ENCODE measurements at regions not wholly inside any gene's neighbourhood (a gene's known extent, or its start where the extent isn't known, plus 50 kb on each side); places are given as distances from the start of the nearest gene placed in this dataset.

GRCh38 chrX:63929608-63930007 is 144.6 kb upstream of the ARHGEF9 start:
- H3K9me3 ChIP-seq: no peaks in the 10 kb centered on the region
- no peak for DNase-seq (ENCODE audit: low spot score in 2 of 2)
- no peaks in the 10 kb centered on the region for H3K27me3 ChIP-seq (ENCODE audit: low read depth)

GRCh38 chrX:63927848-63928247 is 142.8 kb upstream of the ARHGEF9 start:
- in situ Hi-C loops (cut with MboI; ENCODE audit: low sequenced_read_pairs): no loop called here
- Histone ChIP-seq H3K4me3 (no peak overlapping the region), H3K36me3 (replicated peaks) (no peaks in the 10 kb centered on the region), H3K27me3 (ENCODE audit: low read depth) (no peaks in the 10 kb centered on the region), H3K4me1 (no peaks in the 10 kb centered on the region), H3K9me3 (no peaks in the 10 kb centered on the region)
- DNase-seq (ENCODE audit: low spot score in 2 of 2): no peak

More at GRCh38 chrX:63929608-63930007, 144.6 kb upstream of the ARHGEF9 start:
- Histone ChIP-seq H3K4me1 (no peaks in the 10 kb centered on the region), H3K4me3 (no peak overlapping the region), H3K36me3 (replicated peaks) (no peaks in the 10 kb centered on the region)
- in situ Hi-C loops (cut with MboI; ENCODE audit: low sequenced_read_pairs): no loop called here

- no peaks in the 10 kb centered on the region for H3K36me3 ChIP-seq (replicated peaks)
- DNase-seq (ENCODE audit: low spot score in 2 of 2): peak in 1 of 2 experiments; percentile 16
- in situ Hi-C loops (cut with MboI; ENCODE audit: low sequenced_read_pairs): no loop called here
- H3K4me1 ChIP-seq: peaks cover 5% of the 10 kb centered on the region; the same call in 1 of the 2 replicates
- no peaks in the 10 kb centered on the region for H3K9me3 ChIP-seq
- H3K27me3 ChIP-seq (ENCODE audit: low read depth): no peaks in the 10 kb centered on the region
- H3K4me3 ChIP-seq: no peak overlapping the region
These were observed 137.2 kb upstream of the ARHGEF9 start for GRCh38 chrX:63922221-63922620.

- no peaks in the 10 kb centered on the region for H3K27me3 ChIP-seq (ENCODE audit: low read depth)
- in situ Hi-C loops (cut with MboI; ENCODE audit: low sequenced_read_pairs): no loop called here
- H3K9me3 ChIP-seq: no peaks in the 10 kb centered on the region
- H3K4me1 ChIP-seq: peaks cover 5% of the 10 kb centered on the region; the same call in 1 of the 2 replicates
- H3K36me3 ChIP-seq (replicated peaks): no peaks in the 10 kb centered on the region
- no peak overlapping the region for H3K4me3 ChIP-seq
- no peak for DNase-seq (ENCODE audit: low spot score in 2 of 2)
These were observed 135.9 kb upstream of the ARHGEF9 start for GRCh38 chrX:63920875-63921274.

GRCh38 chrX:63919081-63919480 is 134.1 kb upstream of the ARHGEF9 start:
- in situ Hi-C loops (cut with MboI; ENCODE audit: low sequenced_read_pairs): no loop called here
- no peak for DNase-seq (ENCODE audit: low spot score in 2 of 2)
- Histone ChIP-seq H3K4me3 (no peak overlapping the region), H3K9me3 (no peaks in the 10 kb centered on the region), H3K36me3 (replicated peaks) (no peaks in the 10 kb centered on the region), H3K27me3 (ENCODE audit: low read depth) (no peaks in the 10 kb centered on the region), H3K4me1 (peaks cover 5% of the 10 kb centered on the region; the same call in 1 of the 2 replicates)

GRCh38 chrX:63918611-63919010 is 133.6 kb upstream of the ARHGEF9 start:
- Histone ChIP-seq H3K9me3 (no peaks in the 10 kb centered on the region), H3K27me3 (ENCODE audit: low read depth) (no peaks in the 10 kb centered on the region), H3K4me3 (no peak overlapping the region), H3K36me3 (replicated peaks) (no peaks in the 10 kb centered on the region), H3K4me1 (peaks cover 5% of the 10 kb centered on the region; the same call in 1 of the 2 replicates)
- in situ Hi-C loops (cut with MboI; ENCODE audit: low sequenced_read_pairs): no loop called here
- DNase-seq (ENCODE audit: low spot score in 2 of 2): peak in 1 of 2 experiments; percentile 26

GRCh38 chrX:63917296-63917695 is 132.3 kb upstream of the ARHGEF9 start:
- Histone ChIP-seq H3K36me3 (replicated peaks) (no peaks in the 10 kb centered on the region), H3K4me1 (no peaks in the 10 kb centered on the region; the same call in 1 of the 2 replicates), H3K4me3 (no peak overlapping the region), H3K27me3 (ENCODE audit: low read depth) (no peaks in the 10 kb centered on the region), H3K9me3 (no peaks in the 10 kb centered on the region)
- in situ Hi-C loops (cut with MboI; ENCODE audit: low sequenced_read_pairs): no loop called here
- no peak for DNase-seq (ENCODE audit: low spot score in 2 of 2)

- H3K4me3 ChIP-seq: no peak overlapping the region
- no peaks in the 10 kb centered on the region for H3K4me1 ChIP-seq
- H3K36me3 ChIP-seq (replicated peaks): no peaks in the 10 kb centered on the region
- DNase-seq (ENCODE audit: low spot score in 2 of 2): no peak
- no peaks in the 10 kb centered on the region for H3K27me3 ChIP-seq (ENCODE audit: low read depth)
- in situ Hi-C loops (cut with MboI; ENCODE audit: low sequenced_read_pairs): no loop called here
- H3K9me3 ChIP-seq: no peaks in the 10 kb centered on the region
These were observed 128.7 kb upstream of the ARHGEF9 start for GRCh38 chrX:63913719-63914118.

GRCh38 chrX:63889001-63889400 is 104.0 kb upstream of the ARHGEF9 start:
- Histone ChIP-seq H3K9me3 (no peaks in the 10 kb centered on the region), H3K36me3 (replicated peaks) (no peaks in the 10 kb centered on the region), H3K4me1 (no peaks in the 10 kb centered on the region), H3K4me3 (no peak overlapping the region), H3K27me3 (ENCODE audit: low read depth) (no peaks in the 10 kb centered on the region)
- in situ Hi-C loops (cut with MboI; ENCODE audit: low sequenced_read_pairs): no loop called here
- DNase-seq (ENCODE audit: low spot score in 2 of 2): no peak

GRCh38 chrX:63884821-63885790 is 100.1 kb upstream of the ARHGEF9 start:
- Histone ChIP-seq H3K36me3 (replicated peaks) (no peaks in the 10 kb centered on the region), H3K4me1 (no peaks in the 10 kb centered on the region), H3K9me3 (no peaks in the 10 kb centered on the region), H3K4me3 (no peak overlapping the region), H3K27me3 (ENCODE audit: low read depth) (no peaks in the 10 kb centered on the region)
- in situ Hi-C loops (cut with MboI; ENCODE audit: low sequenced_read_pairs): no loop called here
- DNase-seq (ENCODE audit: low spot score in 2 of 2): no peak

GRCh38 chrX:63869506-63869905 is 84.5 kb upstream of the ARHGEF9 start:
- DNase-seq (ENCODE audit: low spot score in 2 of 2): no peak
- no peaks in the 10 kb centered on the region for H3K36me3 ChIP-seq (replicated peaks)
- in situ Hi-C loops (cut with MboI; ENCODE audit: low sequenced_read_pairs): no loop called here
- no peaks in the 10 kb centered on the region for H3K27me3 ChIP-seq (ENCODE audit: low read depth)
- no peaks in the 10 kb centered on the region for H3K4me1 ChIP-seq
- no peaks in the 10 kb centered on the region for H3K9me3 ChIP-seq
- H3K4me3 ChIP-seq: no peak overlapping the region

- H3K27me3 ChIP-seq (ENCODE audit: low read depth): no peaks in the 10 kb centered on the region
- no peaks in the 10 kb centered on the region for H3K36me3 ChIP-seq (replicated peaks)
- in situ Hi-C loops (cut with MboI; ENCODE audit: low sequenced_read_pairs): no loop called here
- DNase-seq (ENCODE audit: low spot score in 2 of 2): no peak
- no peaks in the 10 kb centered on the region for H3K4me1 ChIP-seq
- H3K9me3 ChIP-seq: no peaks in the 10 kb centered on the region
- H3K4me3 ChIP-seq: no peak overlapping the region
These were observed 70.9 kb upstream of the ARHGEF9 start for GRCh38 chrX:63855896-63856295.

GRCh38 chrX:63835361-63835760 is 50.3 kb upstream of the ARHGEF9 start:
- in situ Hi-C loops (cut with MboI; ENCODE audit: low sequenced_read_pairs): no loop called here
- no peak for DNase-seq (ENCODE audit: low spot score in 2 of 2)
- H3K4me3 ChIP-seq: no peak overlapping the region
- H3K27me3 ChIP-seq (ENCODE audit: low read depth): no peaks in the 10 kb centered on the region
- no peaks in the 10 kb centered on the region for H3K4me1 ChIP-seq
- no peaks in the 10 kb centered on the region for H3K9me3 ChIP-seq
- no peaks in the 10 kb centered on the region for H3K36me3 ChIP-seq (replicated peaks)

All from HAP-1 (cell line).